VCaP (cell line): ENCODE measurements at regions not wholly inside any gene's neighbourhood (a gene's known extent, or its start where the extent isn't known, plus 50 kb on each side); places are given as distances from the start of the nearest gene placed in this dataset.

Source experiments
- H3K27ac ChIP-seq: fragments of 450-650 bp; 2 replicates; pipeline ENCODE4 v1.5.1; 2017
- CTCF ChIP-seq: fragments of 450-650 bp; conservative IDR thresholded peaks from 2 replicates; pipeline ENCODE4 v1.5.1; 2017; ENCODE audit warnings: mild to moderate bottlenecking, moderate library complexity

- TF ChIP-seq CTCF = no peak
- no peak overlapping the region for H3K27ac ChIP-seq
These were observed 149.0 kb upstream of the ST8SIA2 start for GRCh38 chr15:92244703-92245102.

GRCh38 chr15:92247649-92248242 lies 145.9 kb upstream of the ST8SIA2 start:
- no peak overlapping the region for H3K27ac ChIP-seq
- TF ChIP-seq CTCF = no peak

GRCh38 chr15:92266796-92267685 lies 126.6 kb upstream of the ST8SIA2 start:
- TF ChIP-seq CTCF = no peak
- no peak overlapping the region for H3K27ac ChIP-seq

- no peak for TF ChIP-seq CTCF
- no peak overlapping the region for H3K27ac ChIP-seq
These were observed 124.8 kb upstream of the ST8SIA2 start for GRCh38 chr15:92268900-92269299.

- no peak for TF ChIP-seq CTCF
- no peak overlapping the region for H3K27ac ChIP-seq
These were observed 122.5 kb upstream of the ST8SIA2 start for GRCh38 chr15:92271179-92271578.

GRCh38 chr15:92272106-92272505 lies 121.6 kb upstream of the ST8SIA2 start:
- no peak for TF ChIP-seq CTCF
- H3K27ac ChIP-seq = no peak overlapping the region

- no peak overlapping the region for H3K27ac ChIP-seq
- TF ChIP-seq CTCF = no peak
These were observed 120.4 kb upstream of the ST8SIA2 start for GRCh38 chr15:92273286-92273685.
